Tibial nerve (tissue), 4 donors: ENCODE measurements at regions not wholly inside any gene's neighbourhood (a gene's known extent, or its start where the extent isn't known, plus 50 kb on each side); places are given as distances from the start of the nearest gene placed in this dataset.

Experiments used
- DNase-seq, 2 donors: peaks; one replicate each; pipeline ENCODE4 v3.0.0-alpha.2; 2019; ENCODE audit warnings: low spot score in 2 of 2
- H3K27ac ChIP-seq, 4 donors: fragments of 200-600 bp; sonication (generic) in 3 of 4; one replicate each; pipeline ENCODE4 v1.5.1; 2017 to 2019; ENCODE audit warnings: mild to moderate bottlenecking in 1 of 4
- H3K27me3 ChIP-seq, 2 donors: fragments of 200-600 bp; sonication (generic) in 1 of 2; one replicate each; pipeline versions ENCODE4 v1.5.1 to v1.6.0; 2017 to 2019
- H3K36me3 ChIP-seq, 3 donors: fragments of 200-600 bp; sonication (generic); one replicate each; pipeline ENCODE4 v1.5.1; 2018 to 2019
- H3K4me1 ChIP-seq, 4 donors: fragments of 200-600 bp; sonication (generic) in 3 of 4; one replicate each; pipeline ENCODE4 v1.5.1; 2017 to 2019
- H3K4me3 ChIP-seq, 4 donors: fragments of 200-600 bp; sonication (generic) in 3 of 4; one replicate each; pipeline ENCODE4 v1.5.1; 2017 to 2019; ENCODE audit warnings: mild to moderate bottlenecking in 1 of 4, moderate library complexity in 1 of 4
- H3K9me3 ChIP-seq, 4 donors: fragments of 200-600 bp; sonication (generic) in 3 of 4; one replicate each; pipeline ENCODE4 v1.5.1; 2017 to 2019
- CTCF ChIP-seq, 5 experiments: fragments of 200-600 bp in 3 of 5; fragments of 450-650 bp in 2 of 5; sonication (generic) in 3 of 5; IDR thresholded peaks; one replicate each; pipeline ENCODE4 v1.5.1; 2016 to 2019; ENCODE audit warnings: antibody characterized with exemption in 5 of 5, mild to moderate bottlenecking in 3 of 5, moderate library complexity in 2 of 5
- EP300 ChIP-seq, 2 donors: sonication (generic); formaldehyde crosslinking; IDR thresholded peaks; one replicate each; pipeline ENCODE4 v1.6.1; 2017; ENCODE audit warnings: antibody characterized with exemption in 2 of 2, mild to moderate bottlenecking in 1 of 2
- POLR2A ChIP-seq, 2 donors: fragments of 450-650 bp; IDR thresholded peaks; one replicate each; pipeline ENCODE4 v1.6.1; 2017; ENCODE audit warnings: antibody characterized with exemption in 2 of 2, mild to moderate bottlenecking in 2 of 2, moderate library complexity in 2 of 2
- WGBS, 2 donors: methylation state at CpG; one replicate each; pipeline ENCODE4 v1.1.5; 2018; 5-methylcytosine and 5-hydroxymethylcytosine counted together

DNA sequence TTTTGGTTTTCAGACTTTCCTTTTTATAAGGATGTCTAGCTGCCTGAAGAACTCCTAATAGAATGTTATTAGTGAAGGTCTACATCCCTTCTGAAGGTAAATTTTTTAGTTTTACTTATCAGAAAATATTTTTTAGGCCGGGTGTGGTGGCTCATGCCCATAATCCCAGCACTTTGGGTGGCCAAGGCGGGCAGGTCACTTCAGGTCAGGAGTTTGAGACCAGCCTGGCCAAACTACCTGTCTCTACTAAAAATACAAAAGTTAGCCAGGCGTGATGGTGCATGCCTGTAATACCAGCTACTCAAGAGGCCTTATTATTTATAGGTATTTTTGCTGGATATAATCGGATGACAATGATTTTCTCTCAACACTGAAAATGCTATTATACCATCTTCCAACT lies 181.9 kb upstream of the KCNK2 start:
- H3K27ac ChIP-seq, result no peak overlapping the region
- H3K9me3 ChIP-seq, result no peaks in the 10 kb centered on the region
- no peak for DNase-seq
- H3K4me1 ChIP-seq, result no peaks in the 10 kb centered on the region
- no peaks in the 10 kb centered on the region for H3K36me3 ChIP-seq
- H3K27me3 ChIP-seq, result no peaks in the 10 kb centered on the region
- 89 to 92% methylated on average over 4 of the region's 4 CpGs for WGBS, 2 donors
- TF ChIP-seq POLR2A (IDR thresholded peaks at IDR 0.05), result no peak
- TF ChIP-seq EP300 (IDR thresholded peaks at IDR 0.05), result no peak
- no peak for TF ChIP-seq CTCF (IDR thresholded peaks at IDR 0.05)
- no peak overlapping the region for H3K4me3 ChIP-seq

DNA sequence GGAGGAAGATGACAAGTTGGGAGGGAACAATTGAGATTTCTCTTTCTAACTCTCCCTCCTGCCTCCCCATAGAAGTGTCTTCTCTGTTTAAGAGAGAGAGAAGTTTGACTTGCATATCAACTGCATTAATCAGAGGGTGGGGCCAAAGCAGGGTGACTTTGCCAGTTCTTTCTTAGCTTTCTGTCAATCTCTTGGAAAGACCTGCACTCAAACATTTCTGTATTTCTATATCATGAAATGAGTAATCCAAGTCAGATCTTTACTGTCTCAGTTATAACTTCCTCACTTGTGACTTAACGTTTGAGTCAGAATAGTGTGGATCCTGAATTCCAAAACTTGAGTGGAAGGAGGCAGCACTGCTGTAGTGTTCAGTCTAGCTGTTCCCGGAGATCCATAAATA lies 180.8 kb upstream of the KCNK2 start:
- Histone ChIP-seq H3K9me3 (no peaks in the 10 kb centered on the region), H3K27ac (no peak overlapping the region), H3K4me1 (no peaks in the 10 kb centered on the region), H3K36me3 (no peaks in the 10 kb centered on the region), H3K4me3 (no peak overlapping the region), H3K27me3 (no peaks in the 10 kb centered on the region)
- WGBS, 2 donors, result 76% methylated on average over 2 of the region's 2 CpGs
- TF ChIP-seq EP300 (IDR thresholded peaks at IDR 0.05), result no peak
- TF ChIP-seq POLR2A (IDR thresholded peaks at IDR 0.05), result no peak
- no peak for TF ChIP-seq CTCF (IDR thresholded peaks at IDR 0.05)
- DNase-seq, result no peak

GRCh38 chr1:214902636-214903320 lies 179.8 kb upstream of the KCNK2 start:
- WGBS, 2 donors, result 90 to 91% methylated on average over 2 of the region's 2 CpGs
- no peaks in the 10 kb centered on the region for H3K9me3 ChIP-seq
- no peaks in the 10 kb centered on the region for H3K27me3 ChIP-seq
- no peak for DNase-seq
- no peak overlapping the region for H3K4me3 ChIP-seq
- TF ChIP-seq EP300 (IDR thresholded peaks at IDR 0.05), result no peak
- H3K27ac ChIP-seq, result no peak overlapping the region
- no peaks in the 10 kb centered on the region for H3K4me1 ChIP-seq
- H3K36me3 ChIP-seq, result no peaks in the 10 kb centered on the region

DNA sequence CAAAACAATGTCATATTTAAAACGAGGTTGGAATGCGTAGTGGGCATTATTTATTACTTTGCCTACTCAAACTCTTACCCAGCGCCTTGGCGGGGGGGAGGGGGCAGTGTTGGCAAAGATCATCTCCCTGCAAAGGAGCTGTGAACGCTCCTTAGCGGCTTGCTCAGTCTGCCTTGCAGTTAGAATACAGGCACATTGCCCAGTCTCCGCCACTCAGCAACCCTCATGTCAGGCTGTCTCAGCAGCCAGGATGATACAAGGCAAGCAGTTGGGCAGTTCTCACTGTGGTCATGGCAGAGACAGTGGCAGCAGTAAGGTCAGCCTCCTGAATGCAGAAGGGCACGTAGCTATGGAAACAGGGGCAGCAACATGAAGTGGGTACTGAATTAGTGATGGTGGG lies 170.4 kb upstream of the KCNK2 start:
- 84 to 86% methylated on average over 8 of the region's 8 CpGs for WGBS, 2 donors

DNA sequence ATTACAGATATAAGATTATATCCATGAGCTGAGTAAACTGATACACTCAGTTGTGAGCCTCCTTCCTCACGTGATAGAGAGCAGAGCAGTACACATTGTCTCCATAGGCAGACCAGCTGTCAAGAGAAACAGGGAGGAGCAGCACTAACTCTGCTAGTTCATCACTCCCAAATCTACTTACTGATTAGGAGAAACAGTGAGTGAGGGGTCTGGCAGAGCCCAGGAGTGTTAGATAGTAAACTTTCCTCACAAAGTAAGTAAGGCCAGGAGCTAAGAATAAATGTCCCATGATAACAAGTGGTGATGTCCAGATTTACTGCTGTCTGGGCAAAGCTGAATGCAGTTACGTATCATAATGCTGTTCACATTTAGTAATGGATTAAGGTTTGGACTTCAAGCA lies 168.6 kb upstream of the KCNK2 start:
- H3K27ac ChIP-seq, result no peak overlapping the region
- H3K4me1 ChIP-seq, result no peaks in the 10 kb centered on the region
- H3K27me3 ChIP-seq, result no peaks in the 10 kb centered on the region
- no peak overlapping the region for H3K4me3 ChIP-seq
- no peaks in the 10 kb centered on the region for H3K9me3 ChIP-seq
- WGBS, 2 donors, result 78 to 91% methylated on average over 2 of the region's 2 CpGs
- no peaks in the 10 kb centered on the region for H3K36me3 ChIP-seq
- DNase-seq, result no peak
- TF ChIP-seq CTCF (IDR thresholded peaks at IDR 0.05) (no peak), EP300 (IDR thresholded peaks at IDR 0.05) (no peak), POLR2A (IDR thresholded peaks at IDR 0.05) (no peak)

More for the DNA sequence above, 170.4 kb upstream of the KCNK2 start:
- H3K9me3 ChIP-seq, result no peaks in the 10 kb centered on the region
- no peaks in the 10 kb centered on the region for H3K4me1 ChIP-seq
- no peak overlapping the region for H3K27ac ChIP-seq
- H3K27me3 ChIP-seq, result no peaks in the 10 kb centered on the region
- H3K4me3 ChIP-seq, result no peak overlapping the region
- H3K36me3 ChIP-seq, result no peaks in the 10 kb centered on the region
- DNase-seq, result no peak
- no peak for TF ChIP-seq POLR2A (IDR thresholded peaks at IDR 0.05)
- no peak for TF ChIP-seq EP300 (IDR thresholded peaks at IDR 0.05)
- no peak for TF ChIP-seq CTCF (IDR thresholded peaks at IDR 0.05)
